B cell (primary cell): ENCODE measurements at regions not wholly inside any gene's neighbourhood (a gene's known extent, or its start where the extent isn't known, plus 50 kb on each side); places are given as distances from the start of the nearest gene placed in this dataset.

Experiments used
- ATAC-seq: fragments of 200-7000 bp; cut with Tn5 transposase; one replicate; pipeline ENCODE4 v1.10.0; 2021; ENCODE audit warnings: low read depth, mild to moderate bottlenecking, moderate number of reproducible peaks, moderate library complexity
- CTCF ChIA-PET: fragments of 350-600 bp; sonication (Branson Sonifier 250); formaldehyde crosslinking; loops from one replicate; lab custom pipeline; 2021; ENCODE audit warnings: antibody characterized with exemption, inconsistent platforms; lab: Charles Lee
- POLR2A ChIA-PET: fragments of 350-600 bp; sonication (Branson Sonifier 250); formaldehyde crosslinking; loops from one replicate; lab custom pipeline; 2021; ENCODE audit warnings: antibody characterized with exemption; lab: Charles Lee
- DNase-seq: peaks from one replicate; pipeline ENCODE4 v3.0.0; 2013
- H2AFZ ChIP-seq: 2 replicates; pipeline ENCODE4 v1.6.1; 2012; ENCODE audit warnings: mild to moderate bottlenecking, low read depth, low read length; ENCODE audit not compliant: insufficient read depth, poor library complexity, severe bottlenecking
- H3K27ac ChIP-seq, 2 donors: 1 replicate in 1 of 2; 2 replicates in 1 of 2; pipeline ENCODE4 v1.5.1; 2012 to 2013; ENCODE audit warnings: low read length in 2 of 2, mild to moderate bottlenecking in 2 of 2, moderate library complexity in 1 of 2
- H3K27me3 ChIP-seq, 4 experiments: fragments of 200-600 bp in 1 of 4; sonication (generic) in 1 of 4; replicated peaks in 1 of 4; 1 replicate in 2 of 4; 2 replicates in 2 of 4; pipeline versions ENCODE4 v1.6.1 to v1.7.0; 2013 to 2016; ENCODE audit warnings: low read length in 3 of 4, mild to moderate bottlenecking in 2 of 4, mixed read lengths in 1 of 4, moderate library complexity in 1 of 4; ENCODE audit not compliant: insufficient read depth in 4 of 4, control insufficient read depth in 3 of 4; ENCODE audit errors: control extremely low read depth in 1 of 4
- H3K36me3 ChIP-seq, 2 experiments: replicated peaks in 1 of 2; 1 replicate in 1 of 2; 2 replicates in 1 of 2; pipeline versions ENCODE4 v1.6.1 to v1.7.1; 2013; ENCODE audit warnings: low read length in 1 of 2; ENCODE audit not compliant: insufficient read depth in 2 of 2, control insufficient read depth in 1 of 2; ENCODE audit errors: control extremely low read depth in 1 of 2, extremely low read depth in 1 of 2
- H3K4me1 ChIP-seq, 2 donors: fragments of 200-600 bp in 1 of 2; sonication (generic) in 1 of 2; 1 replicate in 1 of 2; 2 replicates in 1 of 2; pipeline versions ENCODE4 v1.5.1 to v1.6.1; 2013 to 2017; ENCODE audit warnings: low read length in 2 of 2; ENCODE audit not compliant: control insufficient read depth in 2 of 2, insufficient read depth in 2 of 2
- H3K4me2 ChIP-seq: replicated peaks from 2 replicates; pipeline ENCODE3; 2012; ENCODE audit warnings: mild to moderate bottlenecking, low read depth, low read length; ENCODE audit not compliant: poor library complexity, severe bottlenecking
- H3K4me3 ChIP-seq, 5 experiments: fragments of 200-600 bp in 1 of 5; sonication (generic) in 1 of 5; 1 replicate in 3 of 5; 2 replicates in 2 of 5; pipeline versions ENCODE4 v1.5.1 to v1.7.0; 2011 to 2016; ENCODE audit warnings: low read length in 4 of 5, mild to moderate bottlenecking in 4 of 5, low read depth in 2 of 5, control low read depth in 1 of 5, moderate library complexity in 1 of 5; ENCODE audit not compliant: insufficient read depth in 1 of 5; ENCODE audit errors: control extremely low read depth in 1 of 5, extremely low read depth in 1 of 5
- H3K79me2 ChIP-seq: fragments of 200-600 bp; sonication (generic); one replicate; pipeline ENCODE4 v1.6.0; 2016; ENCODE audit warnings: low read length; ENCODE audit not compliant: control insufficient read depth, insufficient read depth
- H3K9ac ChIP-seq: fragments of 200-600 bp; sonication (generic); 2 replicates; pipeline ENCODE4 v1.6.1; 2017; ENCODE audit warnings: mild to moderate bottlenecking, low read length, moderate library complexity
- H3K9me3 ChIP-seq, 3 donors: one replicate each; pipeline versions ENCODE4 v1.6.1 to v1.7.1; 2013; ENCODE audit warnings: low read length in 2 of 3; ENCODE audit not compliant: control insufficient read depth in 2 of 3, insufficient read depth in 1 of 3; ENCODE audit errors: control extremely low read depth in 1 of 3
- H4K20me1 ChIP-seq: 2 replicates; pipeline ENCODE4 v1.6.0; 2012; ENCODE audit warnings: mild to moderate bottlenecking, low read length; ENCODE audit not compliant: insufficient read depth, control insufficient read depth, poor library complexity, severe bottlenecking
- H3K27ac Mint-ChIP-seq: one replicate; pipeline ENCODE4 v1.8.0; 2021; ENCODE audit warnings: mixed read lengths
- H3K27me3 Mint-ChIP-seq: one replicate; pipeline ENCODE4 v1.8.0; 2021; ENCODE audit warnings: mixed read lengths
- H3K4me1 Mint-ChIP-seq: one replicate; pipeline ENCODE4 v1.8.0; 2021; ENCODE audit warnings: mixed read lengths
- H3K4me3 Mint-ChIP-seq: one replicate; pipeline ENCODE4 v1.8.0; 2021; ENCODE audit warnings: mixed read lengths
- H3K9me3 Mint-ChIP-seq: one replicate; pipeline ENCODE4 v1.8.0; 2022; ENCODE audit warnings: mixed read lengths; ENCODE audit not compliant: insufficient read depth
- CTCF ChIP-seq: fragments of 200-600 bp; IDR thresholded peaks from one replicate; pipeline ENCODE4 v1.8.0; 2022; ENCODE audit warnings: antibody characterized with exemption, mild to moderate bottlenecking
- EZH2 ChIP-seq: IDR thresholded peaks from 2 replicates; pipeline ENCODE4 v1.6.1; 2012; ENCODE audit warnings: borderline replicate concordance, low read depth, mild to moderate bottlenecking, moderate library complexity, low read length; ENCODE audit not compliant: insufficient read depth, poor library complexity, severe bottlenecking
- WGBS: methylation state at CpG from one replicate; pipeline ENCODE4 v1.1.5; 2013; ENCODE audit warnings: missing lambda C conversion rate; ENCODE audit not compliant: insufficient coverage; 5-methylcytosine and 5-hydroxymethylcytosine counted together
- intact Hi-C: fragments of 100-400 bp; cut with micrococcal nuclease; formaldehyde crosslinking; loops from one replicate; pipeline ENCODE4 v1.10.0; 2022

GRCh38 chr9:7333719-7334118 is 465.9 kb downstream of the DMAC1 start:
- Mint-ChIP-seq H3K27me3 (peaks cover 13% of the 10 kb centered on the region), H3K4me1 (no peaks in the 10 kb centered on the region), H3K27ac (no peak overlapping the region), H3K4me3 (no peak overlapping the region), H3K9me3 (no peaks in the 10 kb centered on the region)
- no peak overlapping the region for H3K9ac ChIP-seq
- no peaks in the 10 kb centered on the region for H4K20me1 ChIP-seq
- no peak for TF ChIP-seq EZH2
- TF ChIP-seq CTCF: no peak
- intact Hi-C loops: no loop called here
- no peaks in the 10 kb centered on the region for H3K4me1 ChIP-seq
- ChIA-PET CTCF (no interaction called here), POLR2A (no interaction called here)
- H3K9me3 ChIP-seq: no peaks in the 10 kb centered on the region
- ATAC-seq (no peak), DNase-seq (no peak)
- H3K27me3 ChIP-seq: peaks cover 0 to 2% (median 0%) of the 10 kb centered on the region in 4 experiments
- no peak overlapping the region for H3K27ac ChIP-seq
- no peaks in the 10 kb centered on the region for H3K36me3 ChIP-seq
- whole genome bisulfite sequencing: no CpG with 5 or more reads among the region's 1 CpG
- no peak overlapping the region for H2AFZ ChIP-seq
- no peaks in the 10 kb centered on the region for H3K79me2 ChIP-seq
- H3K4me3 ChIP-seq: no peak overlapping the region
- H3K4me2 ChIP-seq: no peak overlapping the region

- POLR2A ChIA-PET: no interaction called here
- no peak for TF ChIP-seq CTCF
- TF ChIP-seq EZH2: no peak
- Histone ChIP-seq H3K27me3 (peaks cover 0 to 2% (median 0%) of the 10 kb centered on the region in 4 experiments), H3K4me2 (no peak overlapping the region), H3K4me1 (no peaks in the 10 kb centered on the region), H3K79me2 (no peaks in the 10 kb centered on the region), H2AFZ (no peak overlapping the region), H3K9me3 (no peaks in the 10 kb centered on the region), H3K9ac (no peak overlapping the region), H3K27ac (no peak overlapping the region), H4K20me1 (no peaks in the 10 kb centered on the region), H3K4me3 (no peak overlapping the region), H3K36me3 (no peaks in the 10 kb centered on the region)
- DNase-seq (no peak), ATAC-seq (no peak)
- Mint-ChIP-seq H3K4me1 (no peaks in the 10 kb centered on the region), H3K27me3 (peaks cover 13% of the 10 kb centered on the region), H3K4me3 (no peak overlapping the region), H3K27ac (no peak overlapping the region), H3K9me3 (no peaks in the 10 kb centered on the region)
- intact Hi-C loops: no loop called here
- CTCF ChIA-PET: no interaction called here
Measured at GRCh38 chr9:7332780-7333179, 466.8 kb downstream of the DMAC1 start.
